Keratinocyte (primary cell): ENCODE measurements at regions not wholly inside any gene's neighbourhood (a gene's known extent, or its start where the extent isn't known, plus 50 kb on each side); places are given as distances from the start of the nearest gene placed in this dataset.

Experiments
- DNase-seq: peaks from one replicate; pipeline ENCODE4 v3.0.0-alpha.2; 2011; ENCODE audit warnings: low read depth, missing footprints, low spot score
- FAIRE-seq: peaks from 2 replicates; lab custom pipeline; 2011; peaks lifted over from hg19 to GRCh38; lab: Jason Lieb, UNC
- H2AFZ ChIP-seq: 2 replicates; pipeline ENCODE4 v1.6.0; 2012; ENCODE audit warnings: low read length, control low read depth, inconsistent platforms; ENCODE audit not compliant: control insufficient read depth
- H3K27ac ChIP-seq: 2 replicates; pipeline ENCODE4 v1.5.1; 2011; ENCODE audit warnings: low read length; ENCODE audit not compliant: control insufficient read depth, insufficient read depth
- H3K27me3 ChIP-seq: 3 replicates; pipeline ENCODE4 v1.6.0; 2011; ENCODE audit warnings: low read length; ENCODE audit not compliant: control insufficient read depth, insufficient read depth; ENCODE audit errors: extremely low read depth
- H3K36me3 ChIP-seq, 2 experiments: 2 replicates in 1 of 2; 3 replicates in 1 of 2; pipeline ENCODE4 v1.5.1; 2011; ENCODE audit warnings: low read length in 2 of 2, mild to moderate bottlenecking in 1 of 2; ENCODE audit not compliant: control insufficient read depth in 2 of 2, insufficient read depth in 2 of 2; ENCODE audit errors: extremely low read depth in 1 of 2
- H3K4me1 ChIP-seq: 3 replicates; pipeline ENCODE4 v1.5.1; 2011; ENCODE audit warnings: low read length; ENCODE audit not compliant: control insufficient read depth, insufficient read depth; ENCODE audit errors: extremely low read depth
- H3K4me2 ChIP-seq: 3 replicates; pipeline ENCODE4 v1.6.0; 2011; ENCODE audit warnings: low read depth, low read length; ENCODE audit not compliant: control insufficient read depth, insufficient read depth; ENCODE audit errors: extremely low read depth
- H3K4me3 ChIP-seq, 3 experiments: fragments of 200-600 bp in 1 of 3; sonication (generic) in 1 of 3; 2 replicates in 2 of 3; 3 replicates in 1 of 3; pipeline ENCODE4 v1.5.1; 2011 to 2016; ENCODE audit warnings: low read length in 3 of 3, mild to moderate bottlenecking in 3 of 3, control low read depth in 2 of 3, inconsistent platforms in 1 of 3, low read depth in 1 of 3, mixed read lengths in 1 of 3, mixed run types in 1 of 3, moderate library complexity in 1 of 3; ENCODE audit not compliant: control insufficient read depth in 2 of 3, insufficient read depth in 2 of 3; ENCODE audit errors: extremely low read depth in 1 of 3
- H3K79me2 ChIP-seq: 2 replicates; pipeline ENCODE4 v1.6.0; 2012; ENCODE audit warnings: low read length; ENCODE audit not compliant: control insufficient read depth, insufficient read depth
- H3K9ac ChIP-seq: 3 replicates; pipeline ENCODE4 v1.6.0; 2011; ENCODE audit warnings: low read length; ENCODE audit not compliant: control insufficient read depth, insufficient read depth; ENCODE audit errors: extremely low read depth
- H3K9me1 ChIP-seq: 3 replicates; pipeline ENCODE4 v1.6.0; 2011; ENCODE audit warnings: low read length; ENCODE audit not compliant: control insufficient read depth, insufficient read depth; ENCODE audit errors: extremely low read depth
- H3K9me3 ChIP-seq: 2 replicates; pipeline ENCODE4 v1.5.1; 2012; ENCODE audit warnings: low read depth, low read length; ENCODE audit not compliant: control insufficient read depth
- H4K20me1 ChIP-seq: 3 replicates; pipeline ENCODE4 v1.6.0; 2011; ENCODE audit warnings: low read length; ENCODE audit not compliant: control insufficient read depth, insufficient read depth; ENCODE audit errors: extremely low read depth
- EZH2 ChIP-seq: IDR thresholded peaks from one replicate; pipeline ENCODE4 v1.6.1; 2012; ENCODE audit warnings: inconsistent platforms, mild to moderate bottlenecking, low read length, moderate library complexity
- dilution Hi-C: fragments of 300-500 bp; cut with MboI; formaldehyde crosslinking; loops from one replicate; pipeline ENCODE4 v1.7.0; 2020; ENCODE audit warnings: low sequenced_read_pairs; ENCODE audit not compliant: extremely low pct_ligation_motif_present
- TF ChIP-seq, protein P1 (sequence below), 3 experiments: IDR thresholded peaks in 1 of 3; conservative IDR thresholded peaks in 1 of 3; optimal IDR thresholded peaks in 1 of 3; 2 replicates in 2 of 3; 3 replicates in 1 of 3; pipeline versions ENCODE3 to v1.5.1; 2011; ENCODE audit warnings: low read length in 3 of 3, mild to moderate bottlenecking in 3 of 3, moderate library complexity in 2 of 3, control low read depth in 1 of 3, inconsistent platforms in 1 of 3; ENCODE audit not compliant: insufficient read depth in 2 of 3; ENCODE audit errors: extremely low read depth in 1 of 3

DNA sequence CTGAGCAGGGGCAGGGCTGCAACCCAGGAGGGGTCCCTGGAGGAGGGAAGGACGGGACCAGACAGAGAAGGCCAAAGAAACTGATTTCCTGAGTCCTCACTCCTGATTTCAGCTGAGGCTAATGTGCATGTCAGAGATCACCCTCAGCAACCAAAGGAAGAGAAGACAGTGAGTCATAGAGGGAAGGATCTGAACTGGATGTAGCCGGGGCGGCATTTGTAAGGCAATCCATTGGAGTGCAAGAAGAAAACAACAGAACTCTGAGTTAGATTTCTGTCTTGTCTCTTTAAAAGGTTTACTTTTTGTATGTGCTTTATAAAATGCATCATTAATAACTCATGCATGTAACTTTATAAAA is 105.3 kb upstream of the AGBL1 start:
- Histone ChIP-seq H3K36me3 (no peaks in the 10 kb centered on the region), H3K9me3 (no peaks in the 10 kb centered on the region), H2AFZ (no peak overlapping the region), H4K20me1 (no peaks in the 10 kb centered on the region), H3K9ac (no peak overlapping the region), H3K27me3 (no peaks in the 10 kb centered on the region), H3K4me3 (no peak overlapping the region), H3K27ac (no peak overlapping the region), H3K4me2 (no peak overlapping the region), H3K4me1 (no peaks in the 10 kb centered on the region), H3K9me1 (no peaks in the 10 kb centered on the region), H3K79me2 (no peaks in the 10 kb centered on the region)
- no peak for FAIRE-seq
- TF ChIP-seq, protein P1, sequence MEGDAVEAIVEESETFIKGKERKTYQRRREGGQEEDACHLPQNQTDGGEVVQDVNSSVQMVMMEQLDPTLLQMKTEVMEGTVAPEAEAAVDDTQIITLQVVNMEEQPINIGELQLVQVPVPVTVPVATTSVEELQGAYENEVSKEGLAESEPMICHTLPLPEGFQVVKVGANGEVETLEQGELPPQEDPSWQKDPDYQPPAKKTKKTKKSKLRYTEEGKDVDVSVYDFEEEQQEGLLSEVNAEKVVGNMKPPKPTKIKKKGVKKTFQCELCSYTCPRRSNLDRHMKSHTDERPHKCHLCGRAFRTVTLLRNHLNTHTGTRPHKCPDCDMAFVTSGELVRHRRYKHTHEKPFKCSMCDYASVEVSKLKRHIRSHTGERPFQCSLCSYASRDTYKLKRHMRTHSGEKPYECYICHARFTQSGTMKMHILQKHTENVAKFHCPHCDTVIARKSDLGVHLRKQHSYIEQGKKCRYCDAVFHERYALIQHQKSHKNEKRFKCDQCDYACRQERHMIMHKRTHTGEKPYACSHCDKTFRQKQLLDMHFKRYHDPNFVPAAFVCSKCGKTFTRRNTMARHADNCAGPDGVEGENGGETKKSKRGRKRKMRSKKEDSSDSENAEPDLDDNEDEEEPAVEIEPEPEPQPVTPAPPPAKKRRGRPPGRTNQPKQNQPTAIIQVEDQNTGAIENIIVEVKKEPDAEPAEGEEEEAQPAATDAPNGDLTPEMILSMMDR (optimal IDR thresholded peaks at IDR 0.05 in 1 of 3, IDR thresholded peaks at IDR 0.05 in 1 of 3, conservative IDR thresholded peaks at IDR 0.05 in 1 of 3; ENCODE audit: extremely low read depth in 1 of 3, insufficient read depth in 2 of 3, low read length in 3 of 3), result no peak
- TF ChIP-seq EZH2, result no peak
- DNase-seq, result no peak
- dilution Hi-C loops, result no loop called here

GRCh38 chr15:85974742-85975141 is 104.9 kb upstream of the AGBL1 start:
- no peak for DNase-seq
- Histone ChIP-seq H3K9me1 (no peaks in the 10 kb centered on the region), H3K4me3 (no peak overlapping the region), H3K79me2 (no peaks in the 10 kb centered on the region), H3K9me3 (no peaks in the 10 kb centered on the region), H3K9ac (no peak overlapping the region), H3K4me1 (no peaks in the 10 kb centered on the region), H3K27ac (no peak overlapping the region), H4K20me1 (no peaks in the 10 kb centered on the region), H2AFZ (no peak overlapping the region), H3K4me2 (no peak overlapping the region), H3K27me3 (no peaks in the 10 kb centered on the region), H3K36me3 (no peaks in the 10 kb centered on the region)
- dilution Hi-C loops, result no loop called here
- TF ChIP-seq, protein P1 (optimal IDR thresholded peaks at IDR 0.05 in 1 of 3, IDR thresholded peaks at IDR 0.05 in 1 of 3, conservative IDR thresholded peaks at IDR 0.05 in 1 of 3; ENCODE audit: extremely low read depth in 1 of 3, insufficient read depth in 2 of 3, low read length in 3 of 3), result no peak
- TF ChIP-seq EZH2, result no peak
- FAIRE-seq, result no peak
